HFF-Myc (cell line): ENCODE measurements at regions not wholly inside any gene's neighbourhood (a gene's known extent, or its start where the extent isn't known, plus 50 kb on each side); places are given as distances from the start of the nearest gene placed in this dataset.
A peak's percentile ranks its signal among the peaks of the same experiment; 100 is the strongest.

ENCODE experiments used
- DNase-seq: peaks from one replicate; pipeline ENCODE4 v3.0.0-alpha.2; 2011; ENCODE audit warnings: low read depth; ENCODE audit errors: extremely low read depth
- H3K4me3 ChIP-seq: replicated peaks from 2 replicates; pipeline ENCODE4 v1.5.1; 2011; ENCODE audit warnings: low read depth, mild to moderate bottlenecking, control low read depth, low read length
- TF ChIP-seq, protein P1 (sequence below): IDR thresholded peaks from 2 replicates; pipeline ENCODE4 v1.5.1; 2012; ENCODE audit warnings: mild to moderate bottlenecking, low read depth, low read length, control low read depth; ENCODE audit errors: missing control alignments

GRCh38 chr6:144895313-144896278 lies 610.5 kb downstream of the UTRN start:
- H3K4me3 ChIP-seq: no peak overlapping the region
- TF ChIP-seq, protein P1, sequence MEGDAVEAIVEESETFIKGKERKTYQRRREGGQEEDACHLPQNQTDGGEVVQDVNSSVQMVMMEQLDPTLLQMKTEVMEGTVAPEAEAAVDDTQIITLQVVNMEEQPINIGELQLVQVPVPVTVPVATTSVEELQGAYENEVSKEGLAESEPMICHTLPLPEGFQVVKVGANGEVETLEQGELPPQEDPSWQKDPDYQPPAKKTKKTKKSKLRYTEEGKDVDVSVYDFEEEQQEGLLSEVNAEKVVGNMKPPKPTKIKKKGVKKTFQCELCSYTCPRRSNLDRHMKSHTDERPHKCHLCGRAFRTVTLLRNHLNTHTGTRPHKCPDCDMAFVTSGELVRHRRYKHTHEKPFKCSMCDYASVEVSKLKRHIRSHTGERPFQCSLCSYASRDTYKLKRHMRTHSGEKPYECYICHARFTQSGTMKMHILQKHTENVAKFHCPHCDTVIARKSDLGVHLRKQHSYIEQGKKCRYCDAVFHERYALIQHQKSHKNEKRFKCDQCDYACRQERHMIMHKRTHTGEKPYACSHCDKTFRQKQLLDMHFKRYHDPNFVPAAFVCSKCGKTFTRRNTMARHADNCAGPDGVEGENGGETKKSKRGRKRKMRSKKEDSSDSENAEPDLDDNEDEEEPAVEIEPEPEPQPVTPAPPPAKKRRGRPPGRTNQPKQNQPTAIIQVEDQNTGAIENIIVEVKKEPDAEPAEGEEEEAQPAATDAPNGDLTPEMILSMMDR: no peak
- no peak for DNase-seq

DNA sequence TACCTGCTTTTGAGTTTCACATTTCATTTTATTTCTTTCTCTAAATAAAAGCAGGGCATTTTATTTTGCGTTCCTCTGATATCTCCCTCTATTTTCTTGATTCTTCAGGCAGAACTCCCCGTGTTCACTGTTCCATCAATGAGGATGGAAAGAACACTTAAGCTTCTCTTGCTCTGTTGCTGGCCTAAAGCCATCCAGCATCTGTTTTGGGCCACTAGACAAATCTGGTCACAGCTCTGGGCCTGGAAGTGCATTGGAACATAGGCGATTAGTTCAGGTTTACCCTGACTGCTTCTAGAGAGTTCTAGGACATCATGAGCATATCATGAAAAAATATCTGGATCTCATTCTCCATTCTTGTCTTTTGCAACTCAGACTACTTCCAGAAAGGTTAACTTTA lies 611.2 kb downstream of the UTRN start:
- DNase-seq: no peak
- H3K4me3 ChIP-seq: no peak overlapping the region
- TF ChIP-seq, protein P1: no peak

DNA sequence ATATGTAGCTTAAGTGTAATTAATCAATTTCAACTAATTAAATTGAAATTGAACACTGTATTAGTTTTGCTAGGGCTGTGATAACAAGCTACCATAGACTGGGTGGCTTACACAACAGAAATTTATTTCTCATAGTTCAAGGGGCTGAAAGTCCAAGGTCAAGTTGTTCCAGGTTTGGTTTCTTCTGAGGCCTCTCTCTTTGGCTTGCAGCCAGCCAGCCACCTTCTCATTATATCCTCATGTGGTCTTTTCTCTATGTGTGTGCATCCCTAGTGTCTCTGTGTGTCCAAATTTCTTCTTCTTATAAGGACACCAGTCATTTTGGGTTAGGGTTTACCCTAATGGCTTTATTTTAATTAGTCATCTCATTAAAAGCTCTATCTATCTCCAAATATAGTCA lies 611.7 kb downstream of the UTRN start:
- no peak overlapping the region for H3K4me3 ChIP-seq
- no peak for DNase-seq
- TF ChIP-seq, protein P1: no peak

GRCh38 chr6:144897441-144897921 lies 612.3 kb downstream of the UTRN start:
- TF ChIP-seq, protein P1: no peak
- peak; percentile 76 for DNase-seq
- H3K4me3 ChIP-seq: no peak overlapping the region

- TF ChIP-seq, protein P1: no peak
- DNase-seq: no peak
- H3K4me3 ChIP-seq: no peak overlapping the region
These were observed 613.0 kb downstream of the UTRN start for GRCh38 chr6:144898052-144898689.

DNA sequence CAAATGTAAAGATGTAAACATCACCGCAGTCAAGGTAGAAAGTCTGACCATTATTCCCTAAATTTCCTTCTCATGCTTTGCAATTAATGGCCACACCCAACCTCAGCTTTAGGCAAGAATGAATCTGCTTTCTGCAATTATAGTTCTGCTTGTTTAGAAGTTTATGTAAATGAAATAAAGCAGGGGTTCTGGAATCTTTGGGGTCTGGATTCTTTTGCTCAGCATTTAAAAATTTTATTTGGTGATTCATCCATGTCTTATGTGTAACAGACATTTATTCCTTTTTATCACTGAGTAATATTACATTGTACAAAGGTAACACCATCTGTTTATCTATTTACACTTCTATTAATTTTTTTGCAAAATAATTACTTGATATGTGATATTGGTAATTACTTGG lies 613.6 kb downstream of the UTRN start:
- TF ChIP-seq, protein P1: no peak
- no peak overlapping the region for H3K4me3 ChIP-seq
- DNase-seq: no peak
